Loucy (cell line): ENCODE measurements at regions not wholly inside any gene's neighbourhood (a gene's known extent, or its start where the extent isn't known, plus 50 kb on each side); places are given as distances from the start of the nearest gene placed in this dataset.
"Not testable (repeated sequence)": the region's sequence is repeated elsewhere in the genome, so short reads cannot be mapped to it uniquely, and the experiment has no call there.

Experiments
- H2AFZ ChIP-seq: fragments of 200-600 bp; sonication (generic); 2 replicates; pipeline ENCODE4 v1.6.0; 2016; ENCODE audit warnings: antibody characterized with exemption, mild to moderate bottlenecking, low read length, moderate library complexity
- H3F3A ChIP-seq: fragments of 200-600 bp; 2 replicates; pipeline ENCODE4 v1.6.0; 2016; ENCODE audit warnings: antibody characterized with exemption, low read depth, mild to moderate bottlenecking
- H3K27me3 ChIP-seq: fragments of 200-600 bp; sonication (generic); 2 replicates; pipeline ENCODE4 v1.6.1; 2014; ENCODE audit warnings: low read length, mild to moderate bottlenecking; ENCODE audit not compliant: insufficient read depth, poor library complexity, severe bottlenecking
- H3K36me3 ChIP-seq: fragments of 200-600 bp; sonication (generic); 2 replicates; pipeline ENCODE4 v1.6.1; 2016; ENCODE audit warnings: low read length; ENCODE audit not compliant: insufficient read depth
- H3K4me1 ChIP-seq: fragments of 200-600 bp; sonication (generic); 2 replicates; pipeline ENCODE4 v1.5.1; 2014; ENCODE audit warnings: low read length, mild to moderate bottlenecking; ENCODE audit not compliant: insufficient read depth, poor library complexity, severe bottlenecking
- H3K4me2 ChIP-seq: fragments of 200-600 bp; sonication (generic); 2 replicates; pipeline ENCODE4 v1.6.0; 2014; ENCODE audit warnings: antibody characterized with exemption, low read length, low read depth, mild to moderate bottlenecking; ENCODE audit not compliant: poor library complexity, severe bottlenecking
- H3K4me3 ChIP-seq: fragments of 200-600 bp; sonication (generic); 2 replicates; pipeline ENCODE4 v1.5.1; 2014; ENCODE audit warnings: low read length, mild to moderate bottlenecking, mixed read lengths; ENCODE audit not compliant: poor library complexity, severe bottlenecking
- H3K79me2 ChIP-seq: fragments of 200-600 bp; sonication (generic); 2 replicates; pipeline ENCODE4 v1.6.1; 2014; ENCODE audit warnings: low read length; ENCODE audit not compliant: insufficient read depth
- H3K9ac ChIP-seq: fragments of 200-600 bp; sonication (generic); 2 replicates; pipeline ENCODE4 v1.6.0; 2014; ENCODE audit warnings: mild to moderate bottlenecking, low read depth, low read length, moderate library complexity; ENCODE audit not compliant: poor library complexity, severe bottlenecking
- H3K9me2 ChIP-seq: fragments of 200-600 bp; sonication (generic); replicated peaks from 2 replicates; pipeline ENCODE4 v1.6.1; 2016; ENCODE audit warnings: low read depth, low read length, mixed read lengths
- H3K9me3 ChIP-seq: fragments of 200-600 bp; sonication (generic); 2 replicates; pipeline ENCODE4 v1.6.1; 2014; ENCODE audit warnings: mild to moderate bottlenecking, antibody characterized with exemption, low read length, low read depth; ENCODE audit not compliant: insufficient read depth
- H4K20me1 ChIP-seq: fragments of 200-600 bp; sonication (generic); 2 replicates; pipeline ENCODE4 v1.6.0; 2014; ENCODE audit warnings: antibody characterized with exemption, low read length, mild to moderate bottlenecking; ENCODE audit not compliant: insufficient read depth, poor library complexity, severe bottlenecking
- CTCF ChIP-seq: fragments of 200-600 bp; sonication (generic); conservative IDR thresholded peaks from 2 replicates; pipeline ENCODE4 v1.5.1; 2014; ENCODE audit warnings: mild to moderate bottlenecking, antibody characterized with exemption, low read length
- EZH2phosphoT487 ChIP-seq: fragments of 200-600 bp; IDR thresholded peaks from 2 replicates; pipeline ENCODE4 v1.6.1; 2018; ENCODE audit warnings: antibody characterized with exemption, mild to moderate bottlenecking, moderate library complexity, borderline replicate concordance

DNA sequence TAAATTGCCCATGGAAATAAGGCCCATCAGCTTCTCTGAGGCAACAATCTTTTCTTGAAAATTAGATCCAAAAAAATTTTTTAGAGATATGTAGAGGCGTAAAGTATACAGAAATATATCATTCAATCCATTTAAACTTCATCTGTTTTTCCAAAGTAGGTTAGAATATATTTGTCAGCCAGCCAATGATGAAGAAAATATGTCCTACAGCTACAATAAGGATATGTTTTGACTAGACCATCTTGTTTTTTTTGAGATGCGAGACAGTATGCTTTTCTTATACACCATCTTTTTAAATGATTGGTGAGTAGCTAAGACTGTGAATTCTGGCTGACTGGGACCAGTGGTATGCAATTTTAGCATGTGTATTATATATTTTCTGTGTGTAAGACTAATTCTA lies 630.4 kb upstream of the CNTN5 start:
- H3K79me2 ChIP-seq: no peaks in the 10 kb centered on the region
- TF ChIP-seq EZH2phosphoT487 (no peak), CTCF (no peak)
- H3K9me3 ChIP-seq: no peaks in the 10 kb centered on the region
- H3K36me3 ChIP-seq: no peaks in the 10 kb centered on the region
- H3F3A ChIP-seq: no peaks in the 10 kb centered on the region
- H3K4me3 ChIP-seq: no peak overlapping the region
- H3K9me2 ChIP-seq: no peaks in the 10 kb centered on the region
- H3K4me1 ChIP-seq: no peaks in the 10 kb centered on the region
- no peak overlapping the region for H3K9ac ChIP-seq
- H4K20me1 ChIP-seq: no peaks in the 10 kb centered on the region
- no peak overlapping the region for H2AFZ ChIP-seq
- H3K4me2 ChIP-seq: no peak overlapping the region
- no peaks in the 10 kb centered on the region for H3K27me3 ChIP-seq

DNA sequence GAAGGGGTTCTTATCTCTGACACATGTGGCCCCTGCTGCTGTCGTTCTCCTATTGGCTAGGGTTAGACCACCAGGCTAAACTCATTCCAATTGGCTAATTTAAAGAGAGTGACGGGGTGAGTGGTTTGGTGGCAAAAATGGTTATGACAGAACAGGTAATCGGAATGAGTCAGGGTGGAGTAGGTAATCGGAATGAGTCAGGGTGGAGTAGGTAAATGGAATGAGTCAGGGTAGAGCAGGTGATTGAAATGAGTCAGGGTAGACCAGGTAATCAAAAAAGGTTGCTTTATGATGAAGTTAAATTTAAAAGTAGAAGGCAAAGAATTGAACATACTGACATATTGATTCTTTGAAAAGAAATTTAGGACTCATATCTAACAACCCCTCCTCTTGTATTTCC lies 626.2 kb upstream of the CNTN5 start:
- not testable (repeated sequence) for H4K20me1 ChIP-seq, H3K36me3 ChIP-seq, H2AFZ ChIP-seq, H3K4me1 ChIP-seq, H3K9me2 ChIP-seq, H3F3A ChIP-seq, H3K27me3 ChIP-seq, H3K9me3 ChIP-seq, H3K9ac ChIP-seq, H3K79me2 ChIP-seq, H3K4me3 ChIP-seq, H3K4me2 ChIP-seq

- no peaks in the 10 kb centered on the region for H3K4me1 ChIP-seq
- no peaks in the 10 kb centered on the region for H3F3A ChIP-seq
- H3K36me3 ChIP-seq: no peaks in the 10 kb centered on the region
- no peaks in the 10 kb centered on the region for H4K20me1 ChIP-seq
- H3K9ac ChIP-seq: no peak overlapping the region
- TF ChIP-seq CTCF (no peak), EZH2phosphoT487 (no peak)
- no peaks in the 10 kb centered on the region for H3K27me3 ChIP-seq
- H3K4me2 ChIP-seq: no peak overlapping the region
- no peaks in the 10 kb centered on the region for H3K79me2 ChIP-seq
- no peaks in the 10 kb centered on the region for H3K9me3 ChIP-seq
- H3K4me3 ChIP-seq: no peak overlapping the region
- no peaks in the 10 kb centered on the region for H3K9me2 ChIP-seq
- H2AFZ ChIP-seq: no peak overlapping the region
These were observed 622.2 kb upstream of the CNTN5 start for GRCh38 chr11:98398508-98398907.

GRCh38 chr11:98409069-98409468 lies 611.7 kb upstream of the CNTN5 start:
- H3K9ac ChIP-seq: no peak overlapping the region
- H3F3A ChIP-seq: no peaks in the 10 kb centered on the region
- H2AFZ ChIP-seq: no peak overlapping the region
- no peaks in the 10 kb centered on the region for H4K20me1 ChIP-seq
- no peak overlapping the region for H3K4me3 ChIP-seq
- H3K36me3 ChIP-seq: no peaks in the 10 kb centered on the region
- TF ChIP-seq EZH2phosphoT487 (no peak), CTCF (no peak)
- no peak overlapping the region for H3K4me2 ChIP-seq
- no peaks in the 10 kb centered on the region for H3K9me2 ChIP-seq
- H3K79me2 ChIP-seq: no peaks in the 10 kb centered on the region
- H3K27me3 ChIP-seq: no peaks in the 10 kb centered on the region
- H3K4me1 ChIP-seq: no peaks in the 10 kb centered on the region
- H3K9me3 ChIP-seq: no peaks in the 10 kb centered on the region
